Right lobe of liver (tissue), 6 donors: ENCODE measurements at regions not wholly inside any gene's neighbourhood (a gene's known extent, or its start where the extent isn't known, plus 50 kb on each side); places are given as distances from the start of the nearest gene placed in this dataset.

Experiments
- ATAC-seq, 4 donors: fragments of 200-7000 bp; cut with Tn5 transposase; one replicate each; pipeline ENCODE4 v1.9.1; 2020; ENCODE audit warnings: mild to moderate bottlenecking in 4 of 4, moderate library complexity in 4 of 4
- DNase-seq, 3 donors: peaks; one replicate each; pipeline ENCODE4 v3.0.0-alpha.2; 2020
- H3K27ac ChIP-seq, 3 donors: fragments of 200-600 bp; one replicate each; pipeline ENCODE4 v1.8.0; 2022
- H3K27me3 ChIP-seq, 2 donors: fragments of 200-600 bp; one replicate each; pipeline ENCODE4 v1.8.0; 2022
- H3K36me3 ChIP-seq, 4 donors: fragments of 200-600 bp; sonication (generic) in 1 of 4; one replicate each; pipeline versions ENCODE4 v1.5.1 to v1.8.0; 2017 to 2022; ENCODE audit warnings: control low read depth in 1 of 4
- H3K4me1 ChIP-seq, 4 donors: fragments of 200-600 bp; sonication (generic) in 1 of 4; one replicate each; pipeline versions ENCODE4 v1.5.1 to v1.8.0; 2017 to 2022; ENCODE audit warnings: control low read depth in 1 of 4
- H3K4me3 ChIP-seq, 3 donors: fragments of 200-600 bp; one replicate each; pipeline ENCODE4 v1.8.0; 2022
- H3K9me3 ChIP-seq, 4 donors: fragments of 200-600 bp; sonication (generic) in 1 of 4; one replicate each; pipeline versions ENCODE4 v1.5.1 to v1.8.0; 2017 to 2022; ENCODE audit warnings: control low read depth in 1 of 4
- POLR2A ChIP-seq: fragments of 450-650 bp; IDR thresholded peaks from one replicate; pipeline ENCODE4 v1.6.1; 2017; ENCODE audit warnings: antibody characterized with exemption, mild to moderate bottlenecking
- whole genome bisulfite sequencing: methylation state at CpG from one replicate; pipeline ENCODE4 v1.1.6; 2018; ENCODE audit warnings: low coverage, low lambda C conversion rate; ENCODE audit not compliant: insufficient coverage; ENCODE audit errors: missing lambda C conversion rate; 5-methylcytosine and 5-hydroxymethylcytosine counted together
- intact Hi-C, 2 donors: fragments of 100-400 bp; cut with DNase I; formaldehyde crosslinking; loops; one replicate each; pipeline versions ENCODE4 v1.11.2 to v1.14.1; 2022
- TF ChIP-seq, protein P1 (sequence below), 4 donors: fragments of 200-600 bp in 3 of 4; fragments of 450-650 bp in 1 of 4; IDR thresholded peaks; one replicate each; pipeline versions ENCODE4 v1.5.1 to v1.8.0; 2016 to 2022; ENCODE audit warnings: antibody characterized with exemption in 4 of 4, mild to moderate bottlenecking in 2 of 4
- donor health status: DM: no; HTN: yes; CAD: no.
- donor health status: DM: no; HTN: no; CAD: no.
- donor health status: DM: no; HTN: no; CAD: no.
- donor health status: DM: no; HTN: yes; CAD: no.
- donor health status: DM: no; HTN: yes; CAD: no.

GRCh38 chr20:24291014-24291413 is 178.4 kb upstream of the SYNDIG1 start:
- intact Hi-C loops = no loop called here
- Histone ChIP-seq H3K4me3 (no peak overlapping the region), H3K9me3 (no peaks in the 10 kb centered on the region), H3K27ac (no peak overlapping the region), H3K36me3 (no peaks in the 10 kb centered on the region), H3K27me3 (no peaks in the 10 kb centered on the region), H3K4me1 (no peaks in the 10 kb centered on the region)
- TF ChIP-seq, protein P1, sequence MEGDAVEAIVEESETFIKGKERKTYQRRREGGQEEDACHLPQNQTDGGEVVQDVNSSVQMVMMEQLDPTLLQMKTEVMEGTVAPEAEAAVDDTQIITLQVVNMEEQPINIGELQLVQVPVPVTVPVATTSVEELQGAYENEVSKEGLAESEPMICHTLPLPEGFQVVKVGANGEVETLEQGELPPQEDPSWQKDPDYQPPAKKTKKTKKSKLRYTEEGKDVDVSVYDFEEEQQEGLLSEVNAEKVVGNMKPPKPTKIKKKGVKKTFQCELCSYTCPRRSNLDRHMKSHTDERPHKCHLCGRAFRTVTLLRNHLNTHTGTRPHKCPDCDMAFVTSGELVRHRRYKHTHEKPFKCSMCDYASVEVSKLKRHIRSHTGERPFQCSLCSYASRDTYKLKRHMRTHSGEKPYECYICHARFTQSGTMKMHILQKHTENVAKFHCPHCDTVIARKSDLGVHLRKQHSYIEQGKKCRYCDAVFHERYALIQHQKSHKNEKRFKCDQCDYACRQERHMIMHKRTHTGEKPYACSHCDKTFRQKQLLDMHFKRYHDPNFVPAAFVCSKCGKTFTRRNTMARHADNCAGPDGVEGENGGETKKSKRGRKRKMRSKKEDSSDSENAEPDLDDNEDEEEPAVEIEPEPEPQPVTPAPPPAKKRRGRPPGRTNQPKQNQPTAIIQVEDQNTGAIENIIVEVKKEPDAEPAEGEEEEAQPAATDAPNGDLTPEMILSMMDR (IDR thresholded peaks at IDR 0.05) = no peak
- TF ChIP-seq POLR2A = no peak
- 75% methylated on average over 2 of the region's 3 CpGs for WGBS
- DNase-seq = no peak
- no peak for ATAC-seq

- Histone ChIP-seq H3K36me3 (no peaks in the 10 kb centered on the region), H3K4me3 (no peak overlapping the region), H3K27me3 (no peaks in the 10 kb centered on the region), H3K27ac (no peak overlapping the region), H3K4me1 (no peaks in the 10 kb centered on the region), H3K9me3 (no peaks in the 10 kb centered on the region)
- ATAC-seq = peak in 2 of 4 donors; percentile 22 to 33
- WGBS = 38% methylated on average over 7 of the region's 7 CpGs
- TF ChIP-seq, protein P1 (IDR thresholded peaks at IDR 0.05) = no peak
- no peak for TF ChIP-seq POLR2A
- intact Hi-C loops = no loop called here
- no peak for DNase-seq
Observed at GRCh38 chr20:24289737-24290481, 179.5 kb upstream of the SYNDIG1 start.

DNA sequence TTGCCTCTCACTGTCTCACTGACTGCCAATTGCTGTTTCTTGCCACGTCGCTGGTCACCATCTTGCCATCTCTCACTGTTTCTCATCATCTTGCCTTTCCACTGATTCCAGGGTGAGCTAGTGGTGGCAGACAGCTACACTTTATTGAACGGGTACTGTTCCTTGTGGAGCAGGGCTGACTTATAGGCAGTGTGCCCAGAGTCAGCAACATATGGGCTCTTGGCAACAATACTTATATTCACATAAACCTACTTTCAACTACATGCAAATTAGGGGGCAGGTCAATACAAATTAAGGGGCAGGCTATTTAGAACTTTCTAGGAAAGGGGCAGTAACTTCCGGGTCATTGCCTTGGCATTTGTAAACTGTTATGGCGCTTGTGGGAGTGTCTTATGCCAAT is 186.2 kb upstream of the SYNDIG1 start:
- no peaks in the 10 kb centered on the region for H3K36me3 ChIP-seq
- no peaks in the 10 kb centered on the region for H3K27me3 ChIP-seq
- no peaks in the 10 kb centered on the region for H3K4me1 ChIP-seq
- TF ChIP-seq POLR2A = no peak
- TF ChIP-seq, protein P1 (IDR thresholded peaks at IDR 0.05) = no peak
- no peak overlapping the region for H3K27ac ChIP-seq
- H3K9me3 ChIP-seq = no peaks in the 10 kb centered on the region
- H3K4me3 ChIP-seq = no peak overlapping the region
- ATAC-seq = no peak
- WGBS = 71% methylated on average over 5 of the region's 5 CpGs
- DNase-seq = no peak
- intact Hi-C loops = no loop called here

GRCh38 chr20:24277196-24277595 is 192.2 kb upstream of the SYNDIG1 start:
- Histone ChIP-seq H3K4me3 (no peak overlapping the region), H3K4me1 (no peaks in the 10 kb centered on the region), H3K27ac (no peak overlapping the region), H3K9me3 (no peaks in the 10 kb centered on the region), H3K27me3 (no peaks in the 10 kb centered on the region), H3K36me3 (no peaks in the 10 kb centered on the region)
- ATAC-seq (no peak), DNase-seq (no peak)
- TF ChIP-seq POLR2A = no peak
- TF ChIP-seq, protein P1 (IDR thresholded peaks at IDR 0.05) = no peak
- intact Hi-C loops = no loop called here
- 62% methylated on average over 8 of the region's 9 CpGs for WGBS
